ENCODE measurements at regions not wholly inside any gene's neighbourhood (a gene's known extent, or its start where the extent isn't known, plus 50 kb on each side); places are given as distances from the start of the nearest gene placed in this dataset.
"Not testable (repeated sequence)": the region's sequence is repeated elsewhere in the genome, so short reads cannot be mapped to it uniquely, and the experiment has no call there.

- Mint-ChIP-seq H3K9me3 (ENCODE audit: unreplicated experiment) (no peaks in the 10 kb centered on the region), H3K4me1 (ENCODE audit: insufficient read depth, unreplicated experiment) (no peaks in the 10 kb centered on the region), H3K4me3 (ENCODE audit: unreplicated experiment) (no peak overlapping the region), H3K27me3 (ENCODE audit: insufficient read depth, unreplicated experiment) (no peaks in the 10 kb centered on the region), H3K27ac (ENCODE audit: low read depth, unreplicated experiment) (no peak overlapping the region), H3K36me3 (ENCODE audit: insufficient read depth, unreplicated experiment) (no peaks in the 10 kb centered on the region)
- no peak for DNase-seq (ENCODE audit: unreplicated experiment)
- intact Hi-C loops (cut with micrococcal nuclease): no loop called here
- BruUV-seq (replicated peaks): no TSS peak
- CTCF ChIA-PET: interaction anchor here (0.7 kb wide), 1 partner anchor 26 kb away, joined by 3 read pairs; no protein-coding TSS in a partner anchor
- POLR2A ChIA-PET: interaction anchor here (0.7 kb wide), 1 partner anchor 899 kb away, joined by 5 read pairs; no protein-coding TSS in a partner anchor
- TF ChIP-seq CTCF (IDR thresholded peaks at IDR 0.05; ENCODE audit: unreplicated experiment): no peak
Observed at GRCh38 chr5:118295045-118295444, 693.3 kb downstream of the DTWD2 start.

GRCh38 chr5:118293378-118293777 is 695.0 kb downstream of the DTWD2 start:
- POLR2A ChIA-PET: no interaction called here
- no peak for TF ChIP-seq CTCF (IDR thresholded peaks at IDR 0.05; ENCODE audit: unreplicated experiment)
- intact Hi-C loops (cut with micrococcal nuclease): no loop called here
- no peak overlapping the region for H3K27ac Mint-ChIP-seq (ENCODE audit: low read depth, unreplicated experiment)
- no peaks in the 10 kb centered on the region for H3K36me3 Mint-ChIP-seq (ENCODE audit: insufficient read depth, unreplicated experiment)
- H3K9me3 Mint-ChIP-seq (ENCODE audit: unreplicated experiment): no peaks in the 10 kb centered on the region
- CTCF ChIA-PET: no interaction called here
- H3K4me3 Mint-ChIP-seq (ENCODE audit: unreplicated experiment): no peak overlapping the region
- no peaks in the 10 kb centered on the region for H3K27me3 Mint-ChIP-seq (ENCODE audit: insufficient read depth, unreplicated experiment)
- no peaks in the 10 kb centered on the region for H3K4me1 Mint-ChIP-seq (ENCODE audit: insufficient read depth, unreplicated experiment)
- no peak for DNase-seq (ENCODE audit: unreplicated experiment)
- BruUV-seq (replicated peaks): no TSS peak

GRCh38 chr5:118290204-118290603 is 698.1 kb downstream of the DTWD2 start:
- no peak for TF ChIP-seq CTCF (IDR thresholded peaks at IDR 0.05; ENCODE audit: unreplicated experiment)

GRCh38 chr5:118284230-118284629 is 704.1 kb downstream of the DTWD2 start:
- H3K36me3 Mint-ChIP-seq (ENCODE audit: insufficient read depth, unreplicated experiment); DNase-seq (ENCODE audit: unreplicated experiment); H3K27ac Mint-ChIP-seq (ENCODE audit: low read depth, unreplicated experiment); H3K4me3 Mint-ChIP-seq (ENCODE audit: unreplicated experiment); intact Hi-C loops (cut with micrococcal nuclease); H3K27me3 Mint-ChIP-seq (ENCODE audit: insufficient read depth, unreplicated experiment); H3K9me3 Mint-ChIP-seq (ENCODE audit: unreplicated experiment); BruUV-seq (replicated peaks); POLR2A ChIA-PET: not testable (repeated sequence)
- H3K4me1 Mint-ChIP-seq (ENCODE audit: insufficient read depth, unreplicated experiment): peaks cover 10% of the 10 kb centered on the region
- CTCF ChIA-PET: interaction anchor here (0.6 kb wide), 1 partner anchor 49 kb away, joined by 5 read pairs; no protein-coding TSS in a partner anchor

More at GRCh38 chr5:118290204-118290603, 698.1 kb downstream of the DTWD2 start:
- intact Hi-C loops (cut with micrococcal nuclease): no loop called here
- H3K36me3 Mint-ChIP-seq (ENCODE audit: insufficient read depth, unreplicated experiment): no peaks in the 10 kb centered on the region
- no peaks in the 10 kb centered on the region for H3K27me3 Mint-ChIP-seq (ENCODE audit: insufficient read depth, unreplicated experiment)
- ChIA-PET CTCF (no interaction called here), POLR2A (no interaction called here)
- no peaks in the 10 kb centered on the region for H3K9me3 Mint-ChIP-seq (ENCODE audit: unreplicated experiment)
- no peak overlapping the region for H3K4me3 Mint-ChIP-seq (ENCODE audit: unreplicated experiment)
- H3K27ac Mint-ChIP-seq (ENCODE audit: low read depth, unreplicated experiment): no peak overlapping the region
- no peak for DNase-seq (ENCODE audit: unreplicated experiment)
- BruUV-seq (replicated peaks): no TSS peak
- H3K4me1 Mint-ChIP-seq (ENCODE audit: insufficient read depth, unreplicated experiment): no peaks in the 10 kb centered on the region

- H3K36me3 Mint-ChIP-seq (ENCODE audit: insufficient read depth, unreplicated experiment); BruUV-seq (replicated peaks); DNase-seq (ENCODE audit: unreplicated experiment); H3K27ac Mint-ChIP-seq (ENCODE audit: low read depth, unreplicated experiment); H3K9me3 Mint-ChIP-seq (ENCODE audit: unreplicated experiment); H3K27me3 Mint-ChIP-seq (ENCODE audit: insufficient read depth, unreplicated experiment); POLR2A ChIA-PET; intact Hi-C loops (cut with micrococcal nuclease); H3K4me3 Mint-ChIP-seq (ENCODE audit: unreplicated experiment): not testable (repeated sequence)
- peaks cover 10% of the 10 kb centered on the region for H3K4me1 Mint-ChIP-seq (ENCODE audit: insufficient read depth, unreplicated experiment)
- CTCF ChIA-PET: interaction anchor here (0.8 kb wide), 1 partner anchor 962 kb away, joined by 3 read pairs; no protein-coding TSS in a partner anchor
Observed at GRCh38 chr5:118282480-118283038, 705.8 kb downstream of the DTWD2 start.
